T-cell (primary cell): ENCODE measurements at regions not wholly inside any gene's neighbourhood (a gene's known extent, or its start where the extent isn't known, plus 50 kb on each side); places are given as distances from the start of the nearest gene placed in this dataset.
"Not testable (repeated sequence)": the region's sequence is repeated elsewhere in the genome, so short reads cannot be mapped to it uniquely, and the experiment has no call there.

Source experiments
- ATAC-seq, 4 experiments: fragments of 200-7000 bp in 3 of 4; fragments of 150-1000 bp in 1 of 4; cut with Tn5 transposase; replicated peaks in 1 of 4; 1 replicate in 3 of 4; 2 replicates in 1 of 4; pipeline ENCODE4 v1.10.0; 2021; ENCODE audit warnings: moderate library complexity in 3 of 4, mild to moderate bottlenecking in 2 of 4, moderate number of reproducible peaks in 1 of 4
- CTCF ChIA-PET, 2 donors: fragments of 300-600 bp; sonication (Branson Sonifier 250); formaldehyde crosslinking; loops; one replicate each; lab custom pipeline; 2022; ENCODE audit warnings: antibody characterized with exemption in 2 of 2; lab: Charles Lee
- POLR2A ChIA-PET, 2 donors: fragments of 300-600 bp; sonication (Branson Sonifier 250); formaldehyde crosslinking; loops; one replicate each; lab custom pipeline; 2022; ENCODE audit warnings: antibody characterized with exemption in 2 of 2; lab: Charles Lee
- DNase-seq, 35 experiments: peaks; one replicate each; pipeline versions ENCODE4 v3.0.0 to v3.0.0-alpha.2; 2013 to 2023
- H3K27ac ChIP-seq: one replicate; pipeline ENCODE4 v1.5.1; 2013; ENCODE audit warnings: low read length
- H3K27me3 ChIP-seq, 2 experiments: replicated peaks in 1 of 2; 1 replicate in 1 of 2; 2 replicates in 1 of 2; pipeline versions ENCODE4 v1.6.1 to v1.7.0; 2013; ENCODE audit warnings: low read length in 1 of 2, mixed read lengths in 1 of 2; ENCODE audit not compliant: control insufficient read depth in 2 of 2, insufficient read depth in 2 of 2; ENCODE audit errors: extremely low read depth in 1 of 2
- H3K36me3 ChIP-seq, 2 donors: 1 replicate in 1 of 2; 2 replicates in 1 of 2; pipeline versions ENCODE4 v1.6.1 to v1.7.0; 2013; ENCODE audit warnings: low read length in 1 of 2; ENCODE audit not compliant: control insufficient read depth in 2 of 2, insufficient read depth in 1 of 2; ENCODE audit errors: extremely low read depth in 1 of 2
- H3K4me1 ChIP-seq, 2 experiments: 1 replicate in 1 of 2; 2 replicates in 1 of 2; pipeline versions ENCODE4 v1.6.1 to v1.7.0; 2013; ENCODE audit warnings: low read length in 2 of 2, mixed read lengths in 1 of 2; ENCODE audit not compliant: insufficient read depth in 2 of 2, control insufficient read depth in 1 of 2; ENCODE audit errors: extremely low read depth in 1 of 2
- H3K4me3 ChIP-seq, 2 donors: 1 replicate in 1 of 2; 2 replicates in 1 of 2; pipeline versions ENCODE4 v1.5.1 to v1.7.0; 2013; ENCODE audit warnings: mild to moderate bottlenecking in 2 of 2, low read length in 1 of 2, moderate library complexity in 1 of 2; ENCODE audit not compliant: control insufficient read depth in 1 of 2; ENCODE audit errors: extremely low read depth in 1 of 2
- H3K9me3 ChIP-seq: 2 replicates; pipeline ENCODE4 v1.7.0; 2013
- H3K27ac Mint-ChIP-seq, 2 donors: one replicate each; pipeline ENCODE4 v1.8.0; 2020 to 2021; ENCODE audit warnings: mild to moderate bottlenecking in 2 of 2, mixed read lengths in 2 of 2
- H3K27me3 Mint-ChIP-seq, 2 donors: one replicate each; pipeline ENCODE4 v1.8.0; 2021 to 2022; ENCODE audit warnings: mixed read lengths in 2 of 2
- H3K36me3 Mint-ChIP-seq: one replicate; pipeline ENCODE4 v1.8.0; 2021; ENCODE audit warnings: mixed read lengths
- H3K4me1 Mint-ChIP-seq, 3 donors: one replicate each; pipeline ENCODE4 v1.8.0; 2020 to 2022; ENCODE audit warnings: mixed read lengths in 3 of 3, mild to moderate bottlenecking in 1 of 3
- H3K4me3 Mint-ChIP-seq, 3 donors: one replicate each; pipeline ENCODE4 v1.8.0; 2020 to 2022; ENCODE audit warnings: mild to moderate bottlenecking in 3 of 3, mixed read lengths in 3 of 3, moderate library complexity in 3 of 3
- H3K9me3 Mint-ChIP-seq, 3 donors: one replicate each; pipeline ENCODE4 v1.8.0; 2020 to 2022; ENCODE audit warnings: mixed read lengths in 3 of 3
- WGBS: methylation state at CpG from one replicate; pipeline ENCODE4 v1.1.5; 2013; ENCODE audit warnings: missing lambda C conversion rate; ENCODE audit not compliant: insufficient coverage; 5-methylcytosine and 5-hydroxymethylcytosine counted together

DNA sequence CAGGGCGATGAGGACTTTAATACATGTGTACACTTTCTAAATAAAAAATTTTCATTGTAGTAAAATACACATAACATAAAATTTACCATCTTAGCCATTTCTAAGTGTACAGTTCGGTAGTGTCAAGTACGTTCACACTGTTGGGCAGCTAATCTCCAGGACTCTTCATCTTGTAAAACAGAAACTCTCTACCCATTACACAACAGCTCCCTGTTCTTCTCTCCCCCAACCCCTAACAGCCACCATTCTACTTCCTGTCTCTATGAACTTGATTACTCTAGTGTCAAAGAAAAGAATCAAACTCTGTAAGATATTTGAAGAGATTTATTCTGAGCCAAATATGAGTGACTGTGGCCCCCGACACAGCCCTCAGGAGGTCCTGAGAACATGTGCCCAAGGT, 208.3 kb upstream of the PLGLB1 start:
- ATAC-seq, H3K36me3 Mint-ChIP-seq, H3K4me3 Mint-ChIP-seq, H3K36me3 ChIP-seq, H3K27ac Mint-ChIP-seq, H3K9me3 ChIP-seq, DNase-seq, H3K9me3 Mint-ChIP-seq, H3K4me1 Mint-ChIP-seq, H3K4me3 ChIP-seq, H3K27me3 Mint-ChIP-seq, H3K27me3 ChIP-seq, CTCF ChIA-PET, H3K27ac ChIP-seq, H3K4me1 ChIP-seq, POLR2A ChIA-PET: not testable (repeated sequence)
- no CpG with 5 or more reads among the region's 4 CpGs for WGBS

DNA sequence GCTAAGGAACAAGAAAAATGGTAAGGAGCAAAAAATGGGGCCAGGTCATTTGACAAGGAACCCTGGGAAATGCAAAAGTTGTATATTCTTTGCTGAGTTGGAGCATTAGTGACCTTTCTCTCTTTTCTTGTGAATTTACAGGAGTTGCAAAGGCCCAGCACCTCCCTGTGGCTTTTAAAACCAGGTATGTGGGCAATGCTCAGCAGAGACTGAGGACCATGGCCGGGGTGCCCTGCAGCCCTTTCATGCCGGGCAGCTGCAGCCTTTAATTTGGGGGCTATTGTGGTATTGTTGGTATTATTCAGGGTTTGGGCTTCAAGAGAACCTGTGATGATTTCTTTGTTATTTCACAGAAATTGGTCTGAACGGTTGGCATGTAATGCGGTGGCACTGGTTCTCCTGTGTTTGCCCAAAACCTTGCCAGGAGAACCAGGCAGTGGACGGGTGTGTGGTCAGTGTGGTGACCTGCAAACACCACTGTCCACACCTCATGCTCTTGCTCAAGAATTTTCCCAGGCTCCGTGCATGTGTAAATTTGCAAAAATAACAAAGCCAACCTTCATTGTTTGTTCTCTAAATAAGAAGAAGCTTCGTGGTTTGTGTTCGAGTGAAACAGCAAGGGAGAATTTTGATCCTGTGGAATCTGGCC, 213.8 kb upstream of the PLGLB1 start:
- H3K4me1 Mint-ChIP-seq, H3K27ac Mint-ChIP-seq, H3K27me3 ChIP-seq, ATAC-seq, H3K4me3 ChIP-seq, H3K27me3 Mint-ChIP-seq, H3K9me3 ChIP-seq, DNase-seq, H3K4me3 Mint-ChIP-seq, H3K27ac ChIP-seq, H3K36me3 Mint-ChIP-seq, CTCF ChIA-PET, H3K36me3 ChIP-seq, H3K4me1 ChIP-seq, H3K9me3 Mint-ChIP-seq, POLR2A ChIA-PET: not testable (repeated sequence)
- no CpG with 5 or more reads among the region's 8 CpGs for WGBS

DNA sequence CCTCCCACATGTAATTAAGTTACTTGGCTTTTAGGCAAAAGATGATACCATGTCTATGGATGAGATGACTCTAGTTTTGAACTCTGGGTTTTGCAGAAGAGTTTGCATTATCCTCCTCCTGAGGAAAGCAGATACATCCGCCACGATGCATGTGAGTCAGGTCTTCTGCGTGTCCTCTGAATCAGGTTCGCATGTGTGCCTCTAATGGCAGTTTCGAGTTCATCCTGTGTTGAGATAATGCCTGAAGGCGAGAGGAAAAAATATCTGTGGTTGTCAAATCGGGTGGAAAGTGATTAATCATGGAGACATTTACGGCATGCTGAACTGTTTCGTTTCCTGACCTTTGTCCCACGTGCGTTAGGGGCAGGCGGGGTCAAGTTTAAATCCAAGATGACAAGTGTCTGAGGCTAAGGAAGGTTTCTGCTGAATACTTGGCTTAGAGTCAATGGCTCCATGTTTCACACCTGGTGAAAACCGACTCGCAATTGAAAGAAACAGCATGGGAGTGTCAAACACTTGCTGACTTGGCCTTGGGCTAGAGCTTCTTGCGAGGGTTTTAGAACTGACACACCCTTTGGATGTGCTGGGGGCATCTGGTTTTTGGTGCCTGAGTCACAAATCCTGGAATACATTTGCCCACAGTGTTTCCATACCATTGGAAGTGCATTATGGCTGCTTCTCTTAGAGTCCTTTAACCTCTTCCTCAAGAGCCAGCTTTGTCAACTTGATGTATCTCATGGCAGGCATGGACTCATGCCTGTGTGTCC, 216.1 kb upstream of the PLGLB1 start:
- ATAC-seq, H3K4me3 ChIP-seq, H3K4me3 Mint-ChIP-seq, H3K4me1 Mint-ChIP-seq, H3K27me3 ChIP-seq, DNase-seq, H3K27me3 Mint-ChIP-seq, H3K9me3 Mint-ChIP-seq, H3K27ac Mint-ChIP-seq, H3K27ac ChIP-seq, H3K9me3 ChIP-seq, H3K36me3 ChIP-seq, H3K36me3 Mint-ChIP-seq, POLR2A ChIA-PET, CTCF ChIA-PET, H3K4me1 ChIP-seq: not testable (repeated sequence)
- WGBS: 33% methylated on average over 6 of the region's 15 CpGs

DNA sequence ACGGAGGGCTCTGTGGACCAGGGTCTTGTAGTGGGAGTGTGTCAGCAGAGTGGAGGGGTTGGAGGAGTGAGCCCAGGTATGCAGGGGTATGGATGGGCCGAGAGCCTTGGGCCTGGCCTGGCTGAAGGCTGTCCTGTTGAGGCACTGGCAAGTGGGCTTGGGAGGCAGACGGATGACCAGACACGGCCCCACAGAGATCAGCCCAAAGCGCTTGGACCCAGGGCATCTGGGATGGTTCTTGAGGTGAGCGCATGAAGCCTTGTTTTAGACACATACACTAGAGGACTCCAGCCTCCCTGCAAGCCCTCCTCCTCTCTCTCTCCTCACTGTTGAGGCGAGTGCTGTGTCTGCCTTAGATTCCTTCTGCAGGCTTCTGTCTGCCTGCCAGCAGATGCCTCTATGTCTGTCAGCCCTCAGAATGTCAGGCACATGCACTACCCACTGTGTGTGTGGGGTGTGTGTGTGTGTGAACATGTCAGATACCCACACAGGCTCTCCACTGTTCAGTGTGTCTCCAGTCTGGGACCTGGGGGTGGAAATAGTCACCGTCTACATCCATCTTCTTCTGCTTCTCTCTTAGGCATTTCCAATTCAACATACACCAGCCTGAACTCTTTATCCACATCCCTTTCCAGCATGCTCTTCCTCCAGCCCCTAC, 218.0 kb upstream of the PLGLB1 start:
- H3K4me1 ChIP-seq, H3K9me3 Mint-ChIP-seq, H3K36me3 ChIP-seq, CTCF ChIA-PET, H3K27me3 ChIP-seq, POLR2A ChIA-PET, H3K4me3 ChIP-seq, H3K4me1 Mint-ChIP-seq, H3K36me3 Mint-ChIP-seq, H3K9me3 ChIP-seq, H3K27me3 Mint-ChIP-seq, DNase-seq, H3K4me3 Mint-ChIP-seq, H3K27ac Mint-ChIP-seq, H3K27ac ChIP-seq: not testable (repeated sequence)
- no CpG with 5 or more reads among the region's 8 CpGs for WGBS
- ATAC-seq: peak in 1 of 4 experiments; percentile 17

DNA sequence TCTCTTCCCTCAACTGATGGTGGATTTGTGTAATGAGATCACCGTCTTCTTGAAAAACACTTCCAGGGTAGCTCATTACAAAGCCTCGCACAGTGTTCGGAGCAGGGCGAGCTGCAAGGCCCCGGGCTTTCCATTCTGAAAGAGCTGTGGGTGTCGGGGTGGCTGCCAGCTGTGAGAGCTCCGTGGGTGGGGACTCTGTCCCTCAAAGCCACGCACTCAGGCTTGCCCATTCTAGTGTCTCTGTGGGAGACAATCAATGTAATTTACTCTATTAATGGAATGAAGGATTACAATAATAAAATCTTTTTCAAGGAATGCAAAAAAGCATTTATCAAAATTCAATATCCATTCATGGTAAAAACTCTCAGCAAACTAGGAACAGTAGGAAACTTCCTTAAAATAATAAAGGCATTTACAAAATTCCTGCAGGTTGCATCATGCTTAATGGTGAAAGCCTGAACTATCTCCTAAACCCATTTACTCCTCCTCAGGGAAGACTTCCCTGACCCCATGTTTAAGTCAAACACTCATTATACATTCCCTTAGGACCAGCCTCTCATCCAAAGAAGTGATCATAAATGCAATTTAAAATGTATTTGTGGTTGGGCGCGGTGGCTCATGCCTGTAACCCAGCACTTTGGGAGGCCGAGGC, 224.5 kb upstream of the PLGLB1 start:
- WGBS: no CpG with 5 or more reads among the region's 11 CpGs
- CTCF ChIA-PET, H3K36me3 ChIP-seq, H3K36me3 Mint-ChIP-seq, POLR2A ChIA-PET, H3K4me1 ChIP-seq, H3K27ac Mint-ChIP-seq, H3K27me3 Mint-ChIP-seq, H3K9me3 ChIP-seq, ATAC-seq, H3K27me3 ChIP-seq, H3K4me3 ChIP-seq, H3K4me3 Mint-ChIP-seq, H3K9me3 Mint-ChIP-seq, H3K27ac ChIP-seq, DNase-seq, H3K4me1 Mint-ChIP-seq: not testable (repeated sequence)

DNA sequence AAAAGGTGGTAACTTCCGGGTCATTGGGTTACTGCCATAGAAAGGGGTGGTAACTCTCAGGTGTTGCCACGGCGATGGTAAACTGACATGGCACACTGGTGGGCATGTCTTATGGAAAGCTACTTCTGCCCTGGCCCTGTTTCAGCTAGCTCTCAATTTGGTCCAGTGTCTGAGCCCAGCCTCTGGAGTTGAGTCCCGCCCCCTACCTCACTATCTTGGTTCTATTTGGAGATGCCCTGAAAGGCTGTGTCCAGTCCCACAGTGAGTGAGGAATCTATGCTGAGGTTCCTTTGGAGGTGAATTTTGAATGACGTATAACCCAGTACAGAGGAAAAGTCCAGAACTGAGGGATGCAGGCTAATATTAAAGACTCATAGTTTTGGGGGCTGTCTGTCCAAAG, 230.4 kb upstream of the PLGLB1 start:
- CTCF ChIA-PET, H3K4me3 ChIP-seq, DNase-seq, H3K27me3 Mint-ChIP-seq, H3K27ac ChIP-seq, H3K4me1 Mint-ChIP-seq, H3K9me3 ChIP-seq, H3K4me1 ChIP-seq, H3K36me3 ChIP-seq, ATAC-seq, H3K9me3 Mint-ChIP-seq, H3K36me3 Mint-ChIP-seq, H3K27me3 ChIP-seq, H3K27ac Mint-ChIP-seq, H3K4me3 Mint-ChIP-seq, POLR2A ChIA-PET: not testable (repeated sequence)
- WGBS: no CpG with 5 or more reads among the region's 5 CpGs
